Peyer's patch (tissue), 4 donors: ENCODE measurements at regions not wholly inside any gene's neighbourhood (a gene's known extent, or its start where the extent isn't known, plus 50 kb on each side); places are given as distances from the start of the nearest gene placed in this dataset.

Source experiments
- POLR2A ChIP-seq, 2 donors: fragments of 450-650 bp; IDR thresholded peaks; one replicate each; pipeline ENCODE4 v1.5.1; 2017; ENCODE audit warnings: antibody characterized with exemption in 2 of 2, mild to moderate bottlenecking in 2 of 2, moderate library complexity in 2 of 2
- TF ChIP-seq, protein P1 (sequence below), 6 experiments: fragments of 450-650 bp in 4 of 6; fragments of 200-600 bp in 2 of 6; sonication (generic) in 1 of 6; IDR thresholded peaks; one replicate each; pipeline ENCODE4 v1.5.1; 2017 to 2019; ENCODE audit warnings: antibody characterized with exemption in 6 of 6, mild to moderate bottlenecking in 3 of 6, moderate library complexity in 1 of 6

GRCh38 chr3:4897765-4898453, 81.3 kb upstream of the BHLHE40 start:
- TF ChIP-seq POLR2A (IDR thresholded peaks at IDR 0.05): no peak
- TF ChIP-seq, protein P1, sequence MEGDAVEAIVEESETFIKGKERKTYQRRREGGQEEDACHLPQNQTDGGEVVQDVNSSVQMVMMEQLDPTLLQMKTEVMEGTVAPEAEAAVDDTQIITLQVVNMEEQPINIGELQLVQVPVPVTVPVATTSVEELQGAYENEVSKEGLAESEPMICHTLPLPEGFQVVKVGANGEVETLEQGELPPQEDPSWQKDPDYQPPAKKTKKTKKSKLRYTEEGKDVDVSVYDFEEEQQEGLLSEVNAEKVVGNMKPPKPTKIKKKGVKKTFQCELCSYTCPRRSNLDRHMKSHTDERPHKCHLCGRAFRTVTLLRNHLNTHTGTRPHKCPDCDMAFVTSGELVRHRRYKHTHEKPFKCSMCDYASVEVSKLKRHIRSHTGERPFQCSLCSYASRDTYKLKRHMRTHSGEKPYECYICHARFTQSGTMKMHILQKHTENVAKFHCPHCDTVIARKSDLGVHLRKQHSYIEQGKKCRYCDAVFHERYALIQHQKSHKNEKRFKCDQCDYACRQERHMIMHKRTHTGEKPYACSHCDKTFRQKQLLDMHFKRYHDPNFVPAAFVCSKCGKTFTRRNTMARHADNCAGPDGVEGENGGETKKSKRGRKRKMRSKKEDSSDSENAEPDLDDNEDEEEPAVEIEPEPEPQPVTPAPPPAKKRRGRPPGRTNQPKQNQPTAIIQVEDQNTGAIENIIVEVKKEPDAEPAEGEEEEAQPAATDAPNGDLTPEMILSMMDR (IDR thresholded peaks at IDR 0.05): no peak
